PC-9 (cell line): ENCODE measurements at regions not wholly inside any gene's neighbourhood (a gene's known extent, or its start where the extent isn't known, plus 50 kb on each side); places are given as distances from the start of the nearest gene placed in this dataset.

Experiments used
- EZH2 ChIP-seq: fragments of 200-600 bp; sonication (generic); IDR thresholded peaks from 2 replicates; pipeline ENCODE4 v1.8.0; 2017; ENCODE audit warnings: antibody characterized with exemption, low read depth
- TF ChIP-seq, protein P1 (sequence below): fragments of 200-600 bp; sonication (generic); conservative IDR thresholded peaks from 2 replicates; pipeline ENCODE4 v1.6.1; 2017; ENCODE audit warnings: mixed run types, antibody characterized with exemption, mild to moderate bottlenecking, moderate library complexity

GRCh38 chr4:126532527-126532926 lies 1100.2 kb upstream of the INTU start:
- TF ChIP-seq, protein P1, sequence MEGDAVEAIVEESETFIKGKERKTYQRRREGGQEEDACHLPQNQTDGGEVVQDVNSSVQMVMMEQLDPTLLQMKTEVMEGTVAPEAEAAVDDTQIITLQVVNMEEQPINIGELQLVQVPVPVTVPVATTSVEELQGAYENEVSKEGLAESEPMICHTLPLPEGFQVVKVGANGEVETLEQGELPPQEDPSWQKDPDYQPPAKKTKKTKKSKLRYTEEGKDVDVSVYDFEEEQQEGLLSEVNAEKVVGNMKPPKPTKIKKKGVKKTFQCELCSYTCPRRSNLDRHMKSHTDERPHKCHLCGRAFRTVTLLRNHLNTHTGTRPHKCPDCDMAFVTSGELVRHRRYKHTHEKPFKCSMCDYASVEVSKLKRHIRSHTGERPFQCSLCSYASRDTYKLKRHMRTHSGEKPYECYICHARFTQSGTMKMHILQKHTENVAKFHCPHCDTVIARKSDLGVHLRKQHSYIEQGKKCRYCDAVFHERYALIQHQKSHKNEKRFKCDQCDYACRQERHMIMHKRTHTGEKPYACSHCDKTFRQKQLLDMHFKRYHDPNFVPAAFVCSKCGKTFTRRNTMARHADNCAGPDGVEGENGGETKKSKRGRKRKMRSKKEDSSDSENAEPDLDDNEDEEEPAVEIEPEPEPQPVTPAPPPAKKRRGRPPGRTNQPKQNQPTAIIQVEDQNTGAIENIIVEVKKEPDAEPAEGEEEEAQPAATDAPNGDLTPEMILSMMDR: no peak
- TF ChIP-seq EZH2: no peak
